Stomach (tissue), 8 donors: ENCODE measurements at regions not wholly inside any gene's neighbourhood (a gene's known extent, or its start where the extent isn't known, plus 50 kb on each side); places are given as distances from the start of the nearest gene placed in this dataset.

Experiments used
- DNase-seq, 2 donors: peaks; one replicate each; pipeline versions ENCODE4 v3.0.0 to v3.0.0-alpha.2; 2013 to 2019
- H3K27ac ChIP-seq, 5 donors: fragments of 200-600 bp in 4 of 5; sonication (generic) in 4 of 5; one replicate each; pipeline ENCODE4 v1.5.1; 2013 to 2019; ENCODE audit warnings: mild to moderate bottlenecking in 1 of 5, moderate library complexity in 1 of 5
- H3K27me3 ChIP-seq, 3 donors: fragments of 200-600 bp; sonication (generic); one replicate each; pipeline ENCODE4 v1.5.1; 2017 to 2019; ENCODE audit warnings: mixed run types in 1 of 3
- H3K36me3 ChIP-seq, 4 donors: fragments of 200-600 bp; sonication (generic); 1 replicate in 3 of 4; 2 replicates in 1 of 4; pipeline ENCODE4 v1.5.1; 2016 to 2019
- H3K4me1 ChIP-seq, 4 donors: fragments of 200-600 bp; sonication (generic); one replicate each; pipeline ENCODE4 v1.5.1; 2016 to 2019
- H3K4me3 ChIP-seq, 4 donors: fragments of 200-600 bp; sonication (generic) in 3 of 4; one replicate each; pipeline ENCODE4 v1.5.1; 2016 to 2019; ENCODE audit warnings: mild to moderate bottlenecking in 1 of 4
- H3K9me3 ChIP-seq, 4 donors: fragments of 200-600 bp; sonication (generic); one replicate each; pipeline ENCODE4 v1.5.1; 2016 to 2019
- CTCF ChIP-seq, 7 experiments: fragments of 450-650 bp in 4 of 7; fragments of 200-600 bp in 3 of 7; sonication (generic) in 3 of 7; IDR thresholded peaks; one replicate each; pipeline ENCODE4 v1.5.1; 2016 to 2019; ENCODE audit warnings: antibody characterized with exemption in 7 of 7, control low read depth in 2 of 7, mild to moderate bottlenecking in 1 of 7
- EP300 ChIP-seq: sonication (generic); formaldehyde crosslinking; IDR thresholded peaks from one replicate; pipeline ENCODE4 v1.6.1; 2017; ENCODE audit warnings: antibody characterized with exemption
- POLR2A ChIP-seq, 4 donors: fragments of 450-650 bp; IDR thresholded peaks; one replicate each; pipeline ENCODE4 v1.6.1; 2016; ENCODE audit warnings: antibody characterized with exemption in 4 of 4, control low read depth in 2 of 4, mild to moderate bottlenecking in 1 of 4, moderate library complexity in 1 of 4
- POLR2AphosphoS5 ChIP-seq, 3 donors: sonication (generic); formaldehyde crosslinking; IDR thresholded peaks; one replicate each; pipeline ENCODE4 v1.6.1; 2016; ENCODE audit warnings: antibody characterized with exemption in 3 of 3
- WGBS, 5 donors: extraction: QIAGEN DNeasy Blood & Tissue Kit in 3 of 5; methylation state at CpG; one replicate each; pipeline versions ENCODE4 v1.1.5 to v1.1.7; 2013 to 2018; 5-methylcytosine and 5-hydroxymethylcytosine counted together
- intact Hi-C: fragments of 100-400 bp; cut with DNase I; formaldehyde crosslinking; loops from one replicate; pipeline ENCODE4 v1.15.1; 2023; ENCODE audit warnings: low total_unique reads
- donor health status: healthy with polysubstance abuse.
- donor health status: Bipolar disorder and iron deficiency.
- donor health status: healthy.

- Histone ChIP-seq H3K4me3 (no peak overlapping the region), H3K27me3 (peaks cover 0 to 2% (median 0%) of the 10 kb centered on the region in 3 donors), H3K4me1 (no peaks in the 10 kb centered on the region), H3K9me3 (no peaks in the 10 kb centered on the region), H3K36me3 (no peaks in the 10 kb centered on the region), H3K27ac (no peak overlapping the region)
- TF ChIP-seq EP300 = no peak
- no peak for TF ChIP-seq POLR2A (IDR thresholded peaks at IDR 0.05)
- TF ChIP-seq CTCF (IDR thresholded peaks at IDR 0.05) = no peak
- no peak for TF ChIP-seq POLR2AphosphoS5 (IDR thresholded peaks at IDR 0.05)
- DNase-seq = no peak
- WGBS, 5 donors = 92 to 100% (median 97%) methylated on average over 1 of the region's 1 CpG
- intact Hi-C loops = loop anchor here (5.0 kb wide), 1 partner anchor 108 kb away; no protein-coding TSS in a partner anchor
These were observed 73.2 kb upstream of the LMO2 start for GRCh38 chr11:33965032-33965431.

GRCh38 chr11:33959855-33960400 is 68.1 kb upstream of the LMO2 start:
- Histone ChIP-seq H3K9me3 (no peaks in the 10 kb centered on the region), H3K36me3 (no peaks in the 10 kb centered on the region), H3K27ac (no peak overlapping the region), H3K27me3 (peaks cover 0 to 4% (median 0%) of the 10 kb centered on the region in 3 donors), H3K4me3 (no peak overlapping the region), H3K4me1 (no peaks in the 10 kb centered on the region)
- TF ChIP-seq POLR2AphosphoS5 (IDR thresholded peaks at IDR 0.05) (no peak), POLR2A (IDR thresholded peaks at IDR 0.05) (no peak), CTCF (IDR thresholded peaks at IDR 0.05) (no peak), EP300 (no peak)
- intact Hi-C loops = no loop called here
- DNase-seq = peak in 1 of 2 donors; percentile 21
- 75 to 82% (median 78%) methylated on average over 3 of the region's 3 CpGs for WGBS, 5 donors

GRCh38 chr11:33957304-33957917 is 65.5 kb upstream of the LMO2 start:
- Histone ChIP-seq H3K27ac (no peak overlapping the region), H3K9me3 (no peaks in the 10 kb centered on the region), H3K4me1 (no peaks in the 10 kb centered on the region), H3K36me3 (no peaks in the 10 kb centered on the region), H3K27me3 (peaks cover 0 to 10% (median 0%) of the 10 kb centered on the region in 3 donors), H3K4me3 (no peak overlapping the region)
- intact Hi-C loops = no loop called here
- no peak for TF ChIP-seq POLR2A (IDR thresholded peaks at IDR 0.05)
- no peak for TF ChIP-seq POLR2AphosphoS5 (IDR thresholded peaks at IDR 0.05)
- TF ChIP-seq EP300 = no peak
- WGBS, 5 donors = 71 to 89% (median 75%) methylated on average over 6 of the region's 6 CpGs
- DNase-seq = no peak

GRCh38 chr11:33956611-33957010 is 64.7 kb upstream of the LMO2 start:
- DNase-seq = no peak
- H3K27ac ChIP-seq = no peak overlapping the region
- H3K9me3 ChIP-seq = no peaks in the 10 kb centered on the region
- no peaks in the 10 kb centered on the region for H3K36me3 ChIP-seq
- peaks cover 0 to 10% (median 0%) of the 10 kb centered on the region in 3 donors for H3K27me3 ChIP-seq
- WGBS, 5 donors = 64 to 71% (median 68%) methylated on average over 3 of the region's 3 CpGs
- no peak overlapping the region for H3K4me3 ChIP-seq
- no peaks in the 10 kb centered on the region for H3K4me1 ChIP-seq
- intact Hi-C loops = no loop called here
- TF ChIP-seq POLR2AphosphoS5 (IDR thresholded peaks at IDR 0.05) (no peak), EP300 (no peak), CTCF (IDR thresholded peaks at IDR 0.05) (no peak)

- DNase-seq = no peak
These were observed 61.4 kb upstream of the LMO2 start for GRCh38 chr11:33953289-33953688.

More at GRCh38 chr11:33953289-33953688, 61.4 kb upstream of the LMO2 start:
- intact Hi-C loops = no loop called here
- H3K36me3 ChIP-seq = no peaks in the 10 kb centered on the region
- no peak overlapping the region for H3K27ac ChIP-seq
- WGBS, 5 donors = 51 to 61% (median 57%) methylated on average over 5 of the region's 5 CpGs
- H3K4me3 ChIP-seq = no peak overlapping the region
- no peaks in the 10 kb centered on the region for H3K4me1 ChIP-seq
- TF ChIP-seq POLR2A (IDR thresholded peaks at IDR 0.05) (no peak), CTCF (IDR thresholded peaks at IDR 0.05) (no peak), EP300 (no peak), POLR2AphosphoS5 (IDR thresholded peaks at IDR 0.05) (no peak)
- peaks cover 0 to 6% (median 0%) of the 10 kb centered on the region in 3 donors for H3K27me3 ChIP-seq
- no peaks in the 10 kb centered on the region for H3K9me3 ChIP-seq
